Smooth muscle cell (in vitro differentiated cells): ENCODE measurements at regions not wholly inside any gene's neighbourhood (a gene's known extent, or its start where the extent isn't known, plus 50 kb on each side); places are given as distances from the start of the nearest gene placed in this dataset.

Experiments
- DNase-seq: peaks from one replicate; lab custom pipeline; 2025; ENCODE audit not compliant: unreplicated experiment; lab: John Stamatoyannopoulos, UW
- H2AFZ ChIP-seq: fragments of 200-600 bp; sonication (generic); 2 replicates; pipeline ENCODE4 v1.6.0; 2016; ENCODE audit warnings: antibody characterized with exemption, low read depth, mild to moderate bottlenecking
- H3F3A ChIP-seq: fragments of 200-600 bp; sonication (generic); 2 replicates; pipeline ENCODE4 v1.6.0; 2017; ENCODE audit warnings: antibody characterized with exemption, low read depth
- H3K27ac ChIP-seq: fragments of 200-600 bp; sonication (generic); 2 replicates; pipeline ENCODE4 v1.5.1; 2016; ENCODE audit warnings: low read depth, mild to moderate bottlenecking
- H3K27me3 ChIP-seq: fragments of 200-600 bp; sonication (generic); 2 replicates; pipeline ENCODE4 v1.6.1; 2016; ENCODE audit warnings: low read depth, mild to moderate bottlenecking
- H3K36me3 ChIP-seq: fragments of 200-600 bp; sonication (generic); 2 replicates; pipeline ENCODE4 v1.5.1; 2016; ENCODE audit warnings: low read depth
- H3K4me1 ChIP-seq: fragments of 200-600 bp; sonication (generic); 2 replicates; pipeline ENCODE4 v1.5.1; 2016; ENCODE audit warnings: low read depth
- H3K4me2 ChIP-seq: fragments of 200-600 bp; sonication (generic); 2 replicates; pipeline ENCODE4 v1.6.0; 2016; ENCODE audit warnings: mild to moderate bottlenecking
- H3K4me3 ChIP-seq: fragments of 200-600 bp; sonication (generic); 2 replicates; pipeline ENCODE4 v1.5.1; 2016; ENCODE audit warnings: mild to moderate bottlenecking
- H3K79me2 ChIP-seq: fragments of 200-600 bp; sonication (generic); 2 replicates; pipeline ENCODE4 v1.6.0; 2016; ENCODE audit warnings: low read depth, mild to moderate bottlenecking
- H3K9ac ChIP-seq: fragments of 200-600 bp; sonication (generic); 2 replicates; pipeline ENCODE4 v1.6.0; 2016; ENCODE audit warnings: low read depth
- H3K9me3 ChIP-seq: fragments of 200-600 bp; sonication (generic); replicated peaks from 2 replicates; pipeline ENCODE4 v1.5.1; 2016; ENCODE audit warnings: low read depth
- H4K20me1 ChIP-seq: fragments of 200-600 bp; sonication (generic); 2 replicates; pipeline ENCODE4 v1.6.0; 2016; ENCODE audit warnings: low read depth
- WGBS: methylation state at CpG from one replicate; pipeline ENCODE4 v1.1.7; 2016; ENCODE audit warnings: low lambda C conversion rate; 5-methylcytosine and 5-hydroxymethylcytosine counted together
- TF ChIP-seq, protein P1 (sequence below): fragments of 200-600 bp; sonication (generic); IDR thresholded peaks from 2 replicates; pipeline ENCODE4 v1.5.1; 2017; ENCODE audit warnings: borderline replicate concordance, mild to moderate bottlenecking, antibody characterized with exemption; ENCODE audit not compliant: insufficient read depth, poor library complexity, severe bottlenecking

- Histone ChIP-seq H3K9ac (no peak overlapping the region), H3K79me2 (no peaks in the 10 kb centered on the region), H4K20me1 (no peaks in the 10 kb centered on the region), H3K4me3 (no peak overlapping the region), H3K4me2 (no peak overlapping the region), H3K9me3 (no peaks in the 10 kb centered on the region), H3K4me1 (no peaks in the 10 kb centered on the region), H2AFZ (no peak overlapping the region), H3K27ac (no peak overlapping the region), H3K27me3 (no peaks in the 10 kb centered on the region), H3K36me3 (no peaks in the 10 kb centered on the region), H3F3A (no peaks in the 10 kb centered on the region)
- TF ChIP-seq, protein P1, sequence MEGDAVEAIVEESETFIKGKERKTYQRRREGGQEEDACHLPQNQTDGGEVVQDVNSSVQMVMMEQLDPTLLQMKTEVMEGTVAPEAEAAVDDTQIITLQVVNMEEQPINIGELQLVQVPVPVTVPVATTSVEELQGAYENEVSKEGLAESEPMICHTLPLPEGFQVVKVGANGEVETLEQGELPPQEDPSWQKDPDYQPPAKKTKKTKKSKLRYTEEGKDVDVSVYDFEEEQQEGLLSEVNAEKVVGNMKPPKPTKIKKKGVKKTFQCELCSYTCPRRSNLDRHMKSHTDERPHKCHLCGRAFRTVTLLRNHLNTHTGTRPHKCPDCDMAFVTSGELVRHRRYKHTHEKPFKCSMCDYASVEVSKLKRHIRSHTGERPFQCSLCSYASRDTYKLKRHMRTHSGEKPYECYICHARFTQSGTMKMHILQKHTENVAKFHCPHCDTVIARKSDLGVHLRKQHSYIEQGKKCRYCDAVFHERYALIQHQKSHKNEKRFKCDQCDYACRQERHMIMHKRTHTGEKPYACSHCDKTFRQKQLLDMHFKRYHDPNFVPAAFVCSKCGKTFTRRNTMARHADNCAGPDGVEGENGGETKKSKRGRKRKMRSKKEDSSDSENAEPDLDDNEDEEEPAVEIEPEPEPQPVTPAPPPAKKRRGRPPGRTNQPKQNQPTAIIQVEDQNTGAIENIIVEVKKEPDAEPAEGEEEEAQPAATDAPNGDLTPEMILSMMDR: no peak
- WGBS: 69% methylated on average over 9 of the region's 9 CpGs
- no peak for DNase-seq
Observed at GRCh38 chr4:173685165-173685830, 155.3 kb upstream of the HAND2 start.

DNA sequence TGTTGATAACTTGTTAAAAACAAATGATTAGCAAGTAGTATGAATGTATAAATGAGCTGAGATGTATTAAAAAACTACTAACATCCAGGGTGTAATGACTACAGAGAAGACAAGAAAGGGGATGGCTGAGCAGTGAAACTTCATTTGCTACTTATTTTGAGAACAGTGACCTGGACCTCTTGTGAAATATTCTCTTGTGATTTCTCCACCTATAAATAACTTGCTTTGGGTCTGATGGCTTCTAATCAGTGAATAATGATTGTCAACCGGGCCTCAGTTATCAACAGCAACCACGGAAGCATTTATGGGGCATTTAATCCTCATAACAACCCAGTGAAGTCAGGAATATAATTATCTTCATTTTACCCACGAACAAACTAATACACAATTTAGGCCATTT is 154.2 kb upstream of the HAND2 start:
- 18% methylated on average over 3 of the region's 3 CpGs for WGBS
- no peaks in the 10 kb centered on the region for H3K79me2 ChIP-seq
- TF ChIP-seq, protein P1: no peak
- no peak overlapping the region for H3K4me3 ChIP-seq
- H4K20me1 ChIP-seq: no peaks in the 10 kb centered on the region
- H3K36me3 ChIP-seq: no peaks in the 10 kb centered on the region
- peak overlapping the region; percentile 35 for H2AFZ ChIP-seq
- H3K9me3 ChIP-seq: no peaks in the 10 kb centered on the region
- peak overlapping the region; percentile 1 for H3K4me2 ChIP-seq
- H3K4me1 ChIP-seq: no peaks in the 10 kb centered on the region
- H3K27me3 ChIP-seq: no peaks in the 10 kb centered on the region
- no peaks in the 10 kb centered on the region for H3F3A ChIP-seq
- no peak overlapping the region for H3K27ac ChIP-seq
- H3K9ac ChIP-seq: no peak overlapping the region
- DNase-seq: no peak

DNA sequence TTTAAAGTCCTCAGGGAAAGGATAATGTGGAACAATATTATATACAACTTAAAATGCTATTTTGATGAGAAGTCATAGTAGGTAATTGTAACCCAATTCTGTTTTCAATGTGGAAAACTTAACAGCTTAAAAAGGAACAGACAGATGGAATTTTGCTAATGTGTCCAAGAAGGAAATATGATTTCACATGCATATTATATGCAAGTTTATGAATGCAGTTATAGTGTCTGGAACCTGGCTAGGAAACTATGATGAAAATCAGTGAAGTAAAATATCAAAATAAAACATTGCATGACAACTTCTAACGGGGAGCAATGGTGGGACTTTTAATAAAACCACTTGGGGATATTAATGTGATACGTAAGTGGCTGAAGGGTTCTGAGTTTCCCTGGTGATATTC is 152.6 kb upstream of the HAND2 start:
- Histone ChIP-seq H3K27me3 (no peaks in the 10 kb centered on the region), H2AFZ (no peak overlapping the region), H3K36me3 (no peaks in the 10 kb centered on the region), H3K4me2 (no peak overlapping the region), H4K20me1 (no peaks in the 10 kb centered on the region), H3K4me1 (no peaks in the 10 kb centered on the region), H3K27ac (no peak overlapping the region), H3K79me2 (no peaks in the 10 kb centered on the region), H3K9ac (no peak overlapping the region), H3F3A (no peaks in the 10 kb centered on the region), H3K4me3 (no peak overlapping the region), H3K9me3 (no peaks in the 10 kb centered on the region)
- TF ChIP-seq, protein P1: no peak
- whole genome bisulfite sequencing: 94% methylated on average over 2 of the region's 2 CpGs
- DNase-seq: no peak

- 78% methylated on average over 7 of the region's 7 CpGs for WGBS
- no peak overlapping the region for H3K9ac ChIP-seq
- H3K4me2 ChIP-seq: no peak overlapping the region
- no peaks in the 10 kb centered on the region for H3K36me3 ChIP-seq
- H3K4me3 ChIP-seq: no peak overlapping the region
- H3K4me1 ChIP-seq: no peaks in the 10 kb centered on the region
- no peaks in the 10 kb centered on the region for H3K27me3 ChIP-seq
- no peak overlapping the region for H3K27ac ChIP-seq
- no peaks in the 10 kb centered on the region for H3K9me3 ChIP-seq
- TF ChIP-seq, protein P1: no peak
- no peak for DNase-seq
- H3F3A ChIP-seq: no peaks in the 10 kb centered on the region
- no peak overlapping the region for H2AFZ ChIP-seq
- H4K20me1 ChIP-seq: no peaks in the 10 kb centered on the region
- no peaks in the 10 kb centered on the region for H3K79me2 ChIP-seq
Observed at GRCh38 chr4:173680278-173680677, 150.2 kb upstream of the HAND2 start.
